ENCODE measurements at regions not wholly inside any gene's neighbourhood (a gene's known extent, or its start where the extent isn't known, plus 50 kb on each side); places are given as distances from the start of the nearest gene placed in this dataset.

DNA sequence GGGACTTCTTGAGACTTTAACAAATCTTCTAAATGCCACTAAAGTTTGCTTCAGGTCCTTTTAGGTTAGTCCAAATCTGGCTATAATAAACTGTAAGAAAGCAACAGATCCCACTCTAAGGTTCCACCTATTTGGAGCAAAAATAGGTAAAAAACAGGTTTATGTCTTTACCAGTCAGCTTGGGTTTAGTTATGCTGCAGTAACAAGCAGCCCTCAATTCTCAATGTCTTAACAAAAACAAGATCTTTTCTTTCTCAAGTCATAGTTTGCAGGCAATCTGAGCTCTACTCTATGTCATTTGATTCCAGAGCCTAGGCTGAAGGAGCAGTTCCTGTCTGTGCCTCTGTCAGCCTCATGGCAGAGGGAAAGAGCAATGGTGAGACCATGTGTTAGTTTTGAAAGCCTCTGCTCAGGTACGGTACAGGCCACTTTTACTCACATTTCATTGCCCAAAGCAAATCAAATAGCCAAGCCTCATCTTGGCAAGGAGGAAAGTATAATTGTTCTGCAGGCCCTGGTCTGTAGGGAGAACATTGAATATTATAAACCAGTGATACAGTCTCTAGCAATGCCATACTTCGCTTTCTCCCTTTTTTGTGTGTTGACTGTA is 108.6 kb downstream of the CD83 start:
- TF ChIP-seq, protein P1, sequence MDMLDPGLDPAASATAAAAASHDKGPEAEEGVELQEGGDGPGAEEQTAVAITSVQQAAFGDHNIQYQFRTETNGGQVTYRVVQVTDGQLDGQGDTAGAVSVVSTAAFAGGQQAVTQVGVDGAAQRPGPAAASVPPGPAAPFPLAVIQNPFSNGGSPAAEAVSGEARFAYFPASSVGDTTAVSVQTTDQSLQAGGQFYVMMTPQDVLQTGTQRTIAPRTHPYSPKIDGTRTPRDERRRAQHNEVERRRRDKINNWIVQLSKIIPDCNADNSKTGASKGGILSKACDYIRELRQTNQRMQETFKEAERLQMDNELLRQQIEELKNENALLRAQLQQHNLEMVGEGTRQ (IDR thresholded peaks at IDR 0.05; ENCODE audit: borderline replicate concordance, low read depth, low read length): no peak
- no peak for TF ChIP-seq RFX5 (IDR thresholded peaks at IDR 0.05; ENCODE audit: low read length)

Data from SK-N-SH (cell line).